NCI-H187 treated with DMSO at 0.1 percent for 48 hours (cell line): ENCODE measurements at regions not wholly inside any gene's neighbourhood (a gene's known extent, or its start where the extent isn't known, plus 50 kb on each side); places are given as distances from the start of the nearest gene placed in this dataset.

Experiments used
- DNase-seq: peaks from one replicate; lab custom pipeline; 2025; lab: John Stamatoyannopoulos, UW

- no peak for DNase-seq
Measured at GRCh38 chr14:49228552-49228951, 357.6 kb downstream of the RPS29 start.

DNA sequence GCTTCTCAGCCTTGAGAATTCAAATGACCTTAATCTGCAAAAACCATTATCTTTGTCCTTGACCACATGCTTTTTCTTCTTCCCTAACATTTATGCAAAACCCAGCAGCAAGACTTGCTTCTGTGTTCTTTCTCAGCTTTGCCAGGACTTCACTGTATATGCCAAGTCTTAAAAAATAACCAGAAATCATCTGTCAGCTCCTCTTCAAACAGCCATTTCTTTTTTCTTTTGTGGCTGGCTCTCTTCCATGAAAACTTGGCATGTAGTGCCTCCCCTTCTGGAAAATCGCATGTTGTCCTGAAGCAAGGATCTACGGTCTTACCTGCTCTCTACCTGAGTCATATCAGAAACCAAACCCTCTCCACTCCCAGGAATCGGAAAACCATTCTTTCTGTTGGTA is 364.9 kb downstream of the RPS29 start:
- DNase-seq: no peak

DNA sequence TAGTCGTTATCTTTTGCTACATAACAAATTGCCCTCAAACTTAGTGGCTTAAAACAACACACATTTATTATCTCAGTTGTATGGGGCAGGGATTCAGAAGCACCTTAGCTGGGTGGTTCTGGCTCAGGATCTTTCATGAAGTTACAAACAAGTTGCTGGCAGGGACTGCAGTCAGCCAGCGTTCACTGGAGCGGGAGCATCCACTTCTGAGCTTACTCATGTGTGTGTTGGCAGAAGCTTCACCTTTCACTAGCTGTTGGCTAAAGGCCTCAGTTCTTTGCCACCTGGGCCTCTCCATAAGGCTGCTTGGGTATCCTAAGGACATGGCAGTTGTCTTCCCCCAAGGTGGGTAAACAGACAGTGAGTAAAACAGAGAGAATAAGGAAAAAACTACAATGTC is 365.7 kb downstream of the RPS29 start:
- DNase-seq: no peak

DNA sequence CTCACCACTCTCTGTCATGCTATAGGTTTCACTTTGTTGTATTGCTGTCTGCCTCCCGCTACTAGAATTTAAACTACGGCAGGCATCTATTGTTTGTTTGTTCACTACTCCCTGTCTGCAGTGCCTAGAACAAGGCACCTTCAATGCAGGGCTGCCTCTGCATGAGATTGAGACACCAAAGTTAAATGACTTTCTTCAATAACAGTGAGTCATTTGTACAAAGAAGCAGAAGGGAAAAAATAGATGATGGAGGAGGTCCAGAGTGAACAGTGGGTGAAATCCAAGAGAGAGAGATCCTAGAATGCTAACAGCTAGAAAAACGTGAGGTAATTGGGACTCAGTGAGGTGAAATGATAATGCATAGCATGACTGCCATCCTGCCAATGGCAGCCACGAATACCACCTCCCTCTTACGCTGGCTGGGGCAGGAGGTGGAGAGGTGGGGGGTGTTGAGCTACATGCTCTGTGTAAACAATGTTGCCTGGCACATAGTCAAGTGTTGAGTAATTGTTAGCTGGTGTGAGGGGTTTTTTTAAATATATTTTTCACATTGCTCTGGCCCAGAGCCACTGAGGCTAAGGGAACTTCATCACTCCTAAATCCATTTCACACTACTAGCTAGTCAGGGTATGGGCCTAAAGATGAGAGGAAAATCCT is 367.6 kb downstream of the RPS29 start:
- DNase-seq: no peak

DNA sequence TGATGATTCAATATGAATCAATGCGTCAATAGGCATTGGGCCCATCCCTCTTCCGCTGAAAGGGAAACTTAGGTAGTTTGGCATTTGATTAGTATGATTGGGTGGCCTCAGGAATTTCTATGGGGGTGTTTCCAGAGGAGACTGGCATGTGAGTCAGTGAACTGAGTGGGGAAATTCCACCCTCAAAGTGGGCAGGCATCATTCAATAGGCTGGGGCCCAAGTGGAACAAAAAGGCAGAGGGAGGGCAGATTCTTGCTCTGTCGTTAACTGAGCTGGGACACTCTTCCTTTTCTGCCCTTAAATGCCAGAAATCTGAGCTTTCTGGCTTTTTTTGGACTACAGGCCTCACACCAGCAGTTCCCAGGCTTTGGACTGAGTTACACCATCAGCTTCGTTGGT is 373.5 kb downstream of the RPS29 start:
- no peak for DNase-seq

GRCh38 chr14:49209416-49209815 is 376.8 kb downstream of the RPS29 start:
- DNase-seq: no peak

DNA sequence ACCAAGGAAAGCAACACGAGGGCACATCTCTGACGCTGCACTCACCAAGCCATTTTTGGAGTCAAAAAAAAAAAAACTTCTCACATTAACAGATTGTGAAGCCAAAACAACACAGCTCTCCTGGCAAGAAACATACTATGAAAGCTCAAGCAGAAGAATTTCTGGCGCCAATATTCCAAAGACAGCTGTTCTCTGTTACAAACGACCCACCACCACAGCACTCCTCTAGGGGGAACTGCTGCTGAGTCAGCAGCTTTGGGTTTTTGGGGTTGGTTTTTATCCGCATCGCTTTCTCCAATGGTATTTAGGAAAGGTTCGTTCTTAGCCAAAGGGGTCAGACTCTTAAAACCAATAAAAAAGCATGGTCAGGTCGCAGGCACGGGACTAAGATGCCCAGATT is 379.4 kb downstream of the RPS29 start:
- DNase-seq: no peak

DNA sequence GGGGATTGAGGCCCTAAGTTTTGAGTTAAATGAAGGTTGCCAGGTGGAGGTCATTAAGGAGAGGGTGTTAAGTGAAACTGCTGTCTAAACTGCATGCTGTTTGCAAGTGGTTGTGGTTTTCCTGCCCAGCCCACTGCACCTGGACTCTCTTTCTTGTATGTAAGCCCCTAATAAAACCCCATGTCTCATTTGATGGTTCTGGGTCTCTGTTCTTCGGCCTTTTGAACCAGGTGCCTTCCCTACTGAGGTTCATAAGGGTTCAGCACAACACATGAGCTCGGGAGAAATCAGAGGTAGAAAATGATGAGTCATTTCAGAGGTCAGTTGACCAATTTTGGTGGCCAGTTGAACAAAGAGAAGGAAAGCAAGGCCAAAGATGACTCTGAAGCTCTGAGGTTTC is 382.5 kb downstream of the RPS29 start:
- no peak for DNase-seq

DNA sequence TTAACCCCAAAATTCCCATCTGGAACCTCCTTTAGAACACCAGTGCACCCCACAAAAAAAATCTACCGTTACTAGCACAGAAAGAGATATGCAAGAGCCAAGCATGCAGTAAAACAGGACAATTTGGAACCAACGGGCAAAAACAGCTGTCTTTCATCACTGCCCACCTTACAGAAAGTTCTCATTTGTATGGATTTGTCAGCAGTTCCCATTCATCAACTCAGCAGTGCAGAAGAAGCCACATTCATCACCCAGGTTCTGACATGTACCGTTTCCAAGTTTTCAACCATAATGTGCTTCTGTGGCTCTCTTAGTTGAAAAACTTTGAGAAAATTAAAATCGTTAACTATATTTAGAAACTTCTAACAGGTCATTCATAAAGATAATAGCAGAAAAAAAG is 387.0 kb downstream of the RPS29 start:
- no peak for DNase-seq

- no peak for DNase-seq
Measured at GRCh38 chr14:49196327-49196726, 389.9 kb downstream of the RPS29 start.

- DNase-seq: no peak
Measured at GRCh38 chr14:49194067-49194466, 392.1 kb downstream of the RPS29 start.

DNA sequence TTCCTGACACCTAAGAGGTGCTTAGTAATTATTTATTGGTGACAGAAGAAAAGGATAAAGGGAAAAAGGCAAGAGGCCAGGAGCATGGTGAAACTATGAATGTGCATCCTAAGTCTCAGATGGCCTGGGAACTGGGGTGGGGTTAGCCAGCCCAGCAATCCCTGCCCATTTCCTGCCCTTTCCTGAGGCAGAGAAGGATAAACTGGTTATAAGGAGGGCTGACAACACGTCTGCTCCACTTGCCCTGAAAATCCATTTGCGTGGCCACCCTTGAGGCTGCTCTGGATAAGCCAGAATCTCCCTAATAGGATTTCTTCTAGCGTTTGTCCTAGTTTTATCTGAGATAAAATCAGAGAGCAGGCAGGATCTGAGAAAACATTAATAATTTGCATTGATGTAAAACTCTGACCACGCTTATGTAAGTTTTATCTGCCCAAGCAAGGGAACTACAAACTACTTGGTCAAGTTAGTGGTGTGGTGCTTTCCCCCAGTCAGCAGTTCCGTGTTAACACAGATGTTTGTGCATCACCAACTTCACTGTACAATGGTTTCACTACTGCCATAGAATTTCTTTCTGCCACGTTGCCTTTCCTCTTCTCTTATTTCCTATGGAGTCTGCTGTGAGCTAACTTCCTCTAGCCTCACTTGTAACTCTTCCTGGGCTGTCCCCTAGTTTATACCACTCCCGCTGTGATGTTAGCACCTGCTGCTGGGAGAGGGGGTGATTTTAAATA is 392.7 kb downstream of the RPS29 start:
- no peak for DNase-seq

DNA sequence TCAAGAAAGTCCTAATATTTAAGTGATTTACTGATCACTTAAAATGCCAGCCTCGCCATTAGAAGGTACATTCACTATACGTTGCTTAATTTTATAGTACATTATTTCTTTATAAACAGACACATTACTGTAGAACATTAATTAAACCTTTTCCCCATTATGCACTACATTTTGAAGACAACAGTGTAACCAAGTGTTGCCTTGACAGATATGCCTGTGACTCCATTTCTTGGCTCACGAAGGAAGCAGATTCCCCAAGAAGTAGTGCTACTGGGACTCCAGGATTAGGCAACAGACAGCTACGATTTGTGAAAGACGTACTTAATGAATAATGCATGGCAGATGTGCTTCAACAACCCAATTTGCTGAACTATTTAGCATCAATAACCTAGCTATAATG is 394.8 kb downstream of the RPS29 start:
- DNase-seq: no peak

DNA sequence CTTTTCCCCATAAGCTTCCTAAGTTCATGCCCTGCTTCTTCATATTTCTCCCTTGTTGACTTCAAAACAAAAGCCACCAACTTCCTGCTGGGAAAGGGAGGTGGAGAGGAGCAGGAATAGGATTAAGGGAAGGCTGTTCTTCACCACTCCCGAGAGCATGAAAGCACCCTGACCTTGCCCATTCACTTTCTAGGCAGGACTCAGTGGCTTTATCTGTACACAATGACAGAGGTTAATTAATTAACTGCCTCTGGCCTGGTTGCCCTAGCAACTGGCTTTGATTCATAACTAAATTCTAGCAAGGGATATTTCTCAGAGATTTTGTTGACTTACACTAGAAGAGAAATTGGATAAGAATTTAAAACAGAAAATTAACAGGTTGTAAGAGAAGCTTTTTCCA is 396.8 kb downstream of the RPS29 start:
- DNase-seq: no peak

DNA sequence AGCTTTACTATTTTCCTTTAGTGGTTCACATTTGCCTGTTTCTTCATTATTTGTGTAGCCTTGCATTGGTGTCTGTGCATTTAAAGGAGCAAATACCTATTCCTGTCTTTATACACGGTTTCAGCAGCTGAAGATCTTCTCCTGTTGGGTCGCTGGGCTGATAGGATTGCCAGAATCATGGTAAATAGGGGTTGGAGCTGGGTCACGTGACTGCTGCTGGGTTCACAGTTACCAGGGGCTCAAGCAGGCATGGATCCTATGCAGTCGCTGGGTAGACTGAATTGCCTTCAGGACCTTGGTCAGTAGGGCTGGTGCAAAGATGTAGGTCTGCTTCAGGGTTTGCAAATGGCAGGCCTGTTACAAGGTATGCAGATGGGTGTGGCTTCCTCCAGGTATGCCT is 398.4 kb downstream of the RPS29 start:
- DNase-seq: no peak

- DNase-seq: no peak
Measured at GRCh38 chr14:49173765-49174373, 412.3 kb downstream of the RPS29 start.

- no peak for DNase-seq
Measured at GRCh38 chr14:49164074-49164473, 422.1 kb downstream of the RPS29 start.

DNA sequence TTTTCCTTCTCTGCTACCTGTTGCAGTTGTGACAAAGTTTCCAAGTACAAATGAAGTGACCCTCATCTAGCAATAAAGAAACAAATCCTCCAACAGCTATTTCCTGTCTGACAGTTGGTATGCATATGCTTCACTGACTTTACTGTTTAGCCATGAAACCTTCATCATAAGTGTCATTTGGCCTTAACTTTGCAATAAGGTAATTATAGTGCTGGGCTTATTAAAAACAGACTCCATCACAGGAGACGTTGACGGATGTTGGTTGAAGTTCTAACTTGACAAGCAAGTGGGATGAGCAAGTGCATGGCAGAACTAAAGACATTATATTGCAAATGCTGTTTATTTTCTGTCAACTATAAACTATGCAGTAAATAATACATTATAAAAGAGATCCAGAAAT is 425.2 kb downstream of the RPS29 start:
- DNase-seq: no peak

GRCh38 chr14:49159081-49159480 is 427.1 kb downstream of the RPS29 start:
- no peak for DNase-seq

GRCh38 chr14:49139593-49139992 is 446.6 kb downstream of the RPS29 start:
- DNase-seq: no peak

DNA sequence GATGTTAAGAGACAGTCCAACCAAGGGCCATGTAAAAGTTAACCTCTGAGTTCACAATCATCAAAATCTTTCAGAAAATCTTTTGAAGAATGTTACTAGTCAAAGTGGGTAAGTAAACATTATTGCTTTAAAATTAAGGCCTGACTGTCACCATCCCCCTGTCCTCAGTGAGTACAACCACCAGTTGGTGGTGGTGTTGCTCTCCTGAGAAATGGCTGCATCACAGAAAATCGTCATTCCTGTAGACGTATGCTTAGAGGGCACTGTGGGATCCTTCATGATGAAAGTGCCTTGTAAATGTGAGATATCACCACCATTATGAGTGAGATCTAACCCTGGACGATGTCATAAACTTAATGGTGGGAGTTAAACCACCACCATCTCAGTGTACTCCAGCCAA is 451.2 kb downstream of the RPS29 start:
- no peak for DNase-seq

- DNase-seq: no peak
Measured at GRCh38 chr14:49121246-49121645, 464.9 kb downstream of the RPS29 start.

GRCh38 chr14:49114161-49114893 is 471.9 kb downstream of the RPS29 start:
- no peak for DNase-seq
